ENCODE measurements at regions not wholly inside any gene's neighbourhood (a gene's known extent, or its start where the extent isn't known, plus 50 kb on each side); places are given as distances from the start of the nearest gene placed in this dataset.

- TF ChIP-seq CTCF (IDR thresholded peaks at IDR 0.05; ENCODE audit: extremely low read depth in 1 of 2, insufficient read depth in 1 of 2, low read depth in 1 of 2, low read length in 2 of 2) (no peak), MYC (IDR thresholded peaks at IDR 0.05; ENCODE audit: low read depth, low read length) (no peak), MAX (IDR thresholded peaks at IDR 0.05; ENCODE audit: insufficient read depth, insufficient read length) (no peak), EZH2 (IDR thresholded peaks at IDR 0.05; ENCODE audit: borderline replicate concordance, low read depth, low read length, severe bottlenecking) (no peak), POLR2A (IDR thresholded peaks at IDR 0.05; ENCODE audit: low read depth, low read length) (no peak), JUN (IDR thresholded peaks at IDR 0.05; ENCODE audit: borderline replicate concordance, insufficient read depth, insufficient read length, low read depth) (no peak)
Observed at GRCh38 chr13:55007681-55008080, 1979.1 kb downstream of the OLFM4 start.
